ENCODE measurements at regions not wholly inside any gene's neighbourhood (a gene's known extent, or its start where the extent isn't known, plus 50 kb on each side); places are given as distances from the start of the nearest gene placed in this dataset.

- TF ChIP-seq NFIC (IDR thresholded peaks at IDR 0.05) (no peak), CREB1 (IDR thresholded peaks at IDR 0.05; ENCODE audit: low read depth) (no peak), RAD21 (IDR thresholded peaks at IDR 0.05; ENCODE audit: low read depth) (no peak), TCF12 (IDR thresholded peaks at IDR 0.05; ENCODE audit: low read depth) (no peak), CEBPB (IDR thresholded peaks at IDR 0.05) (no peak), REST (IDR thresholded peaks at IDR 0.05; ENCODE audit: low read depth) (no peak), TEAD4 (IDR thresholded peaks at IDR 0.05) (no peak), USF1 (IDR thresholded peaks at IDR 0.05) (no peak), TAF1 (IDR thresholded peaks at IDR 0.05; ENCODE audit: low read depth) (no peak), MAX (IDR thresholded peaks at IDR 0.05) (no peak), YY1 (IDR thresholded peaks at IDR 0.05; ENCODE audit: low read depth) (no peak), EP300 (IDR thresholded peaks at IDR 0.05; ENCODE audit: borderline replicate concordance) (no peak)
Measured at GRCh38 chr10:6706725-6707124, 126.6 kb upstream of the PRKCQ start.

GRCh38 chr10:6704896-6705295 lies 124.8 kb upstream of the PRKCQ start:
- TF ChIP-seq YY1 (IDR thresholded peaks at IDR 0.05; ENCODE audit: low read depth) (no peak), CREB1 (IDR thresholded peaks at IDR 0.05; ENCODE audit: low read depth) (no peak), EGR1 (IDR thresholded peaks at IDR 0.05) (no peak), TAF1 (IDR thresholded peaks at IDR 0.05; ENCODE audit: low read depth) (no peak), USF1 (IDR thresholded peaks at IDR 0.05) (no peak), EP300 (IDR thresholded peaks at IDR 0.05; ENCODE audit: borderline replicate concordance) (no peak), CEBPB (IDR thresholded peaks at IDR 0.05) (no peak), REST (IDR thresholded peaks at IDR 0.05; ENCODE audit: low read depth) (no peak), TEAD4 (IDR thresholded peaks at IDR 0.05) (no peak), NFIC (IDR thresholded peaks at IDR 0.05) (no peak), MAX (IDR thresholded peaks at IDR 0.05) (no peak), RAD21 (IDR thresholded peaks at IDR 0.05; ENCODE audit: low read depth) (no peak), FOXM1 (IDR thresholded peaks at IDR 0.05; ENCODE audit: borderline replicate concordance, low read depth) (no peak), TCF12 (IDR thresholded peaks at IDR 0.05; ENCODE audit: low read depth) (no peak), ZBTB7A (IDR thresholded peaks at IDR 0.05; ENCODE audit: low read depth) (no peak)

GRCh38 chr10:6702030-6702429 lies 122.0 kb upstream of the PRKCQ start:
- TF ChIP-seq MAX (IDR thresholded peaks at IDR 0.05) (no peak), YY1 (IDR thresholded peaks at IDR 0.05; ENCODE audit: low read depth) (no peak), FOXM1 (IDR thresholded peaks at IDR 0.05; ENCODE audit: borderline replicate concordance, low read depth) (no peak), REST (IDR thresholded peaks at IDR 0.05; ENCODE audit: low read depth) (no peak), NFIC (IDR thresholded peaks at IDR 0.05) (no peak), CEBPB (IDR thresholded peaks at IDR 0.05) (no peak), TAF1 (IDR thresholded peaks at IDR 0.05; ENCODE audit: low read depth) (no peak), TCF12 (IDR thresholded peaks at IDR 0.05; ENCODE audit: low read depth) (no peak), EGR1 (IDR thresholded peaks at IDR 0.05) (no peak), RAD21 (IDR thresholded peaks at IDR 0.05; ENCODE audit: low read depth) (no peak), CREB1 (IDR thresholded peaks at IDR 0.05; ENCODE audit: low read depth) (no peak), EP300 (IDR thresholded peaks at IDR 0.05; ENCODE audit: borderline replicate concordance) (no peak), ZBTB7A (IDR thresholded peaks at IDR 0.05; ENCODE audit: low read depth) (no peak), USF1 (IDR thresholded peaks at IDR 0.05) (no peak), TEAD4 (IDR thresholded peaks at IDR 0.05) (no peak)

GRCh38 chr10:6701289-6701688 lies 121.2 kb upstream of the PRKCQ start:
- TF ChIP-seq RAD21 (IDR thresholded peaks at IDR 0.05; ENCODE audit: low read depth) (peak; percentile 32), REST (IDR thresholded peaks at IDR 0.05; ENCODE audit: low read depth) (no peak), MAX (IDR thresholded peaks at IDR 0.05) (no peak), TAF1 (IDR thresholded peaks at IDR 0.05; ENCODE audit: low read depth) (no peak)

Measured in Ishikawa (cell line).